Activated T-cell treated with anti-CD3 and anti-CD28 coated beads, Interleukin-2, amount 50 U/mL, for 1 hour (primary cell): ENCODE measurements at regions not wholly inside any gene's neighbourhood (a gene's known extent, or its start where the extent isn't known, plus 50 kb on each side); places are given as distances from the start of the nearest gene placed in this dataset.
"Not testable (repeated sequence)": the region's sequence is repeated elsewhere in the genome, so short reads cannot be mapped to it uniquely, and the experiment has no call there.

Experiments used
- DNase-seq: peaks from one replicate; pipeline ENCODE4 v3.0.0-alpha.2; 2020

DNA sequence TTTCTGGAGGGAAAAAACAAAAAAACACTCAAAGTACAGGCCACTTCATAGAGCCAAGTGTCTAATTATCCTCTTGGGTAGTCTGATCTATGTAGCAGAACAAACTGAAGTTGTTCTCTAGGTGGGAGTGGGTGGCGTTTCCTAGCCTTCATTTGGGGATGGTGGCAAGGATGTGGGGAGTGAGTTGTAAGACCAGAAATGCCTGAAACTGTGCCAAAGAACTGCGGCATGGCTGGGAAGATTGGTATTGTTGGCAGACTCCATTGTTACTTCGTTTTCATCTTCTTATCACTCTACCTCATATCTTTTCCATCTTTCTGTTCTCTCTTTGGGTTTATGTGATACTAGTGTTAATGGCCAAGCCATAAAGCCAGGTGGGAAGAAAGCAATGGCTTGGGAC, 177.3 kb upstream of the DDHD1 start:
- DNase-seq = no peak

DNA sequence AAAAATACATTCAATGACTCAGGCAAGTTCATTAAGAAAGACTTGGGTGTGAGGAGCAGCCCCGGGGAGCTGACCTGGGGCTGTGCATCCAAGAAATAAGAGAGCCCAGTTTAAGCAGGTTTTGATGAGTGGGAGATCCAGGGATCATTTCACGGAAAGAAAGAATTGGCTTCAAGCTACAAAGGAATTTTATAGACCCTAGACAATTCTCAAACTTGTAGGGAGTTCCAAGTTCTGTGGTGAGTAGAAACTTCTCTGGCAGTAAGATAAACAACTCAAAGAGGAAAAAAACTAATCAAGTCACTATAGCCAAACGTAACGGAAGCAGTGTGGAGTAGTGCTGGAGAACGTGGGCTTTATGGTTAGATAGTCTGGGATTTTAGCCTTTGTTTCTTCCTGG, 175.7 kb upstream of the DDHD1 start:
- DNase-seq = no peak

DNA sequence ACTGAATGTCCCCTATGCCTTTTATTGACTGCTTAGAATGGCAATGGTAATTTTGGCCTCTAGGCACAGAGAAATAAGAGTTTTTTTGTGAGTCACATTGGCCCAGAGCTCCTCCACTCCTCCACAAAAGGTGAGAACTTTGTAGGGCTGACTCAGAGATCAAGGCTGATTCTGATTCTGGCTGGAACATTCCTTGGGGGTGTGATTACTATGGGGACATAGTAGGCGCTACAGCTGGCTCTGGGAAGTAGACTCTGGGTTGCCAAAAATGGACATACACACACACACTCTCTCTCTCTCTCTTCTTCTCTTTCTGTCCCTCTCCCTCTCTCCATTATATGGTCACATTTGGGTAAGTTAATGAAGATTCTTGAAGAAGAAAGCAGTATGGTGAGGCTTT, 174.6 kb upstream of the DDHD1 start:
- DNase-seq = no peak

DNA sequence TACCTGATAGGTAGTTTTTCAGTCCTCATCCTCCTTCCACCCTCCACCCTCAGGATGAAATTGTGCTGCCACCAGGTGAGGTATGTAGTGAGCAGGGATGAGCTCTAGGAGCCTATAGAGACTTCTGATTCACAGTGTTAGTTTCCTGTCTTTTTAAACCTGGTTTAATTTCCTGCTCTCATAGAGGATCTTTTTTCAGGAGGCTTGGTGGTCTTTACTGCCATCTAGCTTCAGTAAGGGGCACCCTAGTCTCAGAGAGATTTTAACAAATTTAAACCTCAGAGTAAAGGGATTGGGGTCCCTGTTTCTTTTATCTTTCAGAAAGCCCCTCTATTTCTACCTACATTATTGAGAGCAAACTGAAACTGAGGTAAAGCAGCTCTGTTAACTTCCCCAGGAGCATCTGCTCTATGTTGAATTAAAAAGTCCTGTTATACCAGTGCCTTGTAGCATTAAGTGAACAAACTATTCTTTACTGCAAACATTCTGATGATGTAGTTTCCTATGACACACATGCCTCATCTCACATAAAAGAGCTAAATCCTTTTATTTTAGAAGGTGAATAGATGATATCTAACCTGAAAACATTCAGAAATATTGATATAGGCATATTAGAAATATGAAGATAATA, 172.2 kb upstream of the DDHD1 start:
- DNase-seq = no peak

GRCh38 chr14:53316504-53316903, 163.4 kb upstream of the DDHD1 start:
- no peak for DNase-seq

DNA sequence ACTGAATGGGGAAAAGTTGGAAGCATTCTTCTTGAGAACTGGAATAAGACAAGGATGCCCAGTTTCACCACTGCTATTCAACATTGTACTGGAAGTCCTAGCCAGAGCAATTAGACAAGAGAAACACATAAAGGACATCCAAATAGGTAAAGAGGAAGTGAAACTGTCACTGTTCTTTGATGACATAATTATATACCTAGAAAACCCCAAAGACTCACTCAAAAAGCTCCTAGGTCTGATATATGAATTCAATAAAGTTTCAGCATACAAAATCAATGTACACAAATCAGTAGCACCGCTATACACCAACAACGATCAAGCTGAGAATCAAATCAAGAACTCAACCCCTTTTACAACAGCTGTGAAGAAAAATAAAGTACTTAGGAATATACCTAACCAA, 157.3 kb upstream of the DDHD1 start:
- DNase-seq = no peak

DNA sequence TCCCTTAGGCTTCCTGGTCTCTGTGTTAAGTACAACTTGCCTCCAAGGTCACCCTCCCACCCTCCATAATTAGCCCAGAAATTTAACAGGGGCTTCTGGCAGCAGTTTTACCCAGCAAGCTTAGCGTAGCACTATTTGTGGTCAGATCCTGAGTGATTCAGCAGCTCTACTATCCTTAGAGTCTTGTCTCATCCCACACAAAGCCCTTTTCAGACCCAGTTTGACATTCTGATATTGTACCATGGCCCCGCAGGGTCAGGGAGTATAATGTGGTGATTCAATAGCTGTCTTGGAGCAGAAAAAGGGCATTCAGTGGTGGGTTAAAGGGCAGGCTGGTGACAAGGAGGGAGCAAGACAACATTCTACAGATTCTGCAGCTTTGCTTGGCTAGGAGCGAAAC, 153.8 kb upstream of the DDHD1 start:
- DNase-seq = no peak

GRCh38 chr14:53306267-53306721, 153.2 kb upstream of the DDHD1 start:
- DNase-seq = peak; percentile 29

DNA sequence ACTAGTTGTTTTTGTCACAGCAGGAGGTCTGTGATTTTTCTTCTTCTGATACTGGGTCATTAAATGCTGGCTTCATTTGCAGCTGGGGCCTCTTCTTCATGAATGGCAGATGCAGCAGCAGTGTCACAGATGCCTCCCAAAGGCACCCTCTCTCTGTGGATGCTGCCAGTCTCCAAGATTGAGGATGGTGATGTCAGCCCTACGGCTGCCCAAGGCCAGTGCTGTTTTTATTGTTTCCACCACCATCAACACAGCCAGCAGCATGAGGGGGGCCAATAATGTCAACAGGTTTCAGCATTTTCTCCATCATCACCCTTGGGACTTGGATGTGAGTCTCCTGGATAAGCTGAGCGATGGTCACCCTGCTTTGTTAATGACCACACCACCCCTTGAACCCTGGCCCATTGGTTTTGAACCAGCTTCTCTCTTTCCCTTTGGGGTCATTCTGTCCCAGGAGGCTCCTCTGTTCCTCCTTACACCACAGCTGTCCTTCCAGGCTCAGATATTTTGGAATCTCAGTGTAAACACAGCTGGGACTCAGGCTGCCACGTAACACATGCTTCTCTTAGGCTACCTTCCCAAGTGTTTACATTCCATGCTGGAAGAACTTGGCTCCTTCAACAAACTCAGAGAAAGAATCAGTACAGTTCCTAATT, 151.7 kb upstream of the DDHD1 start:
- no peak for DNase-seq

GRCh38 chr14:53295985-53296582, 143.0 kb upstream of the DDHD1 start:
- no peak for DNase-seq

GRCh38 chr14:53295372-53295771, 142.2 kb upstream of the DDHD1 start:
- no peak for DNase-seq

GRCh38 chr14:53286301-53286700, 133.2 kb upstream of the DDHD1 start:
- no peak for DNase-seq

GRCh38 chr14:53285821-53286220, 132.7 kb upstream of the DDHD1 start:
- no peak for DNase-seq

GRCh38 chr14:53285064-53285463, 131.9 kb upstream of the DDHD1 start:
- no peak for DNase-seq

- no peak for DNase-seq
Measured at GRCh38 chr14:53278602-53279506, 125.7 kb upstream of the DDHD1 start.

GRCh38 chr14:53273671-53274072, 120.5 kb upstream of the DDHD1 start:
- no peak for DNase-seq

DNA sequence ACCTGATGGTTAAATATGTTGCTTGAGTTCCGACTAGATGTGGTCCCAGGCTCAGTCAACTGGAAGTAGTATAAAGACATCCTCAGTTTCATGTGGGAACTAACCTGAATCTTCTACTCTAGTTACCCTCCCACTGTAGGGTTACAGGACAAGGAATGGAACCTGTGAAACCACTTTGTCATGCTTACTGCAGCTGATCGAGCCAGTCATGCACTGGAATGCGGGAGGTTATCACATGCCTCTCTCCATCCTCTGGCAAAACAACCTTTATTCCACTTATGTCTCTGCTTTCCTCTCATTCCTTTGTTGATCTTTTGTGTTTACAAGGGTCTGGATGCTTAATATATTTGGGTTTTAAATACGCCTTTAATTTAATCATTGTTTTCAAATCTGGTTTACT, 111.9 kb upstream of the DDHD1 start:
- no peak for DNase-seq

- DNase-seq = no peak
Measured at GRCh38 chr14:53260928-53261327, 107.8 kb upstream of the DDHD1 start.

GRCh38 chr14:53260286-53260685, 107.2 kb upstream of the DDHD1 start:
- no peak for DNase-seq

- DNase-seq = no peak
Measured at GRCh38 chr14:53252141-53252540, 99.0 kb upstream of the DDHD1 start.

- DNase-seq = no peak
Measured at GRCh38 chr14:53249059-53249458, 95.9 kb upstream of the DDHD1 start.

DNA sequence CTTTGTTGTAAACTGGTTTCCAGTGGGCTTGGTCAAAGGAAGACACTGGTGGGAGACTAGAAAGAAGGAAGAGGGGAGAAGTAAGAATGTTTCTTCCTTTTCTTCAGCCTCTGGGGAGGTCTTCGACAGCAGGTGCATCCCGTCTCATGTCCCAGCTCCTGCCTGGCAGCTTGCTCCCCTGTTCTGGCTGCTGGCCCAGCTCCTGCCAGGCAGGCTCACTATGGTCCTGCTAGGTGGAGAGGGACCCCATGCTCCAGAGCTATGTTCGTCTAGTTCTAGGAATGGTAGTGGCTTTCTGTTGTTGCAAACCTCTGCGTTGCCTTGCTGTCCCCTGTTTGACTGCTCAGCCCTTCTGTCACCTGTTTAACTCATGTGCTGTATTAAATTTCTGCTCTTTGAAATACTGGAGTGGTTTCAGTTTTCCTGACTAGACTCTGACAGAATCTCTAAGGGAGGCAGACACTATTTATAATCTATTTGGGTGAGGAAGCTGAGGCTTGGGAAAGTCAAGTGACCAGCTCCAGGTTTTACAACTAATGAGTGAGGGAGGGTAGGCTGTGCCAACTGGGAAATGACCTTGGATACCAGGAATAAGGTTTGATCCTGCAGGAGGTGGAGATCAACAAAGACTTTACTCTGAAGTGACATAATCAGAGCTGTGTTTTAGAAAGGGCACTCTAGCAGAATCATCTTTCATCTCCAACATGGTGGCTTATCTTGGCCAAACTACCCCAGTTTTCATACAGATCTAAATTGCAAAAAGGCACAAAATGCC, 94.7 kb upstream of the DDHD1 start:
- DNase-seq = no peak

DNA sequence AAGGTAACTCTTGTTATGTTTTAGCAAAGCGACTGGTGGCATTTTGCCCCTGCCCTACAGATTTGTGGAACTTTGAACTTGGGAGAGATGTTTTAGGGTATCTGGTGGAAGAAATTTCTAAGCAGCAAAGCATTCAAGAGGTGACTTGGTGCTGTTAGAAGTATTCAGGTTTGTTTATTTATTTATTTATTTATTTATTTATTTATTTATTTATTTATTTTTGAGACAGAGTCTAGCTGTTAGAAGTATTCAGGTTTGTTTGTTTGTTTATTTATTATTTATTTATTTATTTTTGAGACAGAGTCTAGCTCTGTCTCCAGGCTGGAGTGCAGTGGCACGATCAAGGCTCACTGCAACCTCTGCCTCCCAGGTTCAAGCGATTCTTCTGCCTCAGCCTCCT, 89.8 kb upstream of the DDHD1 start:
- not testable (repeated sequence) for DNase-seq
